Stimulated activated naive CD8-positive, alpha-beta T cell treated with anti-CD3 and anti-CD28 coated beads, Interleukin-15, Interleukin-2, amounts not matched to agents 100 ng/mL and 50 ng/mL, for 24 hours (primary cell): ENCODE measurements at regions not wholly inside any gene's neighbourhood (a gene's known extent, or its start where the extent isn't known, plus 50 kb on each side); places are given as distances from the start of the nearest gene placed in this dataset.

Experiments
- H3K27ac Mint-ChIP-seq: one replicate; pipeline ENCODE4 v1.8.0; 2021; ENCODE audit warnings: mild to moderate bottlenecking, mixed read lengths
- H3K27me3 Mint-ChIP-seq: one replicate; pipeline ENCODE4 v1.8.0; 2021; ENCODE audit warnings: mixed read lengths
- H3K36me3 Mint-ChIP-seq: one replicate; pipeline ENCODE4 v1.8.0; 2021; ENCODE audit warnings: low read depth, mixed read lengths
- H3K4me1 Mint-ChIP-seq: one replicate; pipeline ENCODE4 v1.8.0; 2021; ENCODE audit warnings: low read depth, mixed read lengths
- H3K4me3 Mint-ChIP-seq: one replicate; pipeline ENCODE4 v1.8.0; 2021; ENCODE audit warnings: mild to moderate bottlenecking, mixed read lengths
- H3K9me3 Mint-ChIP-seq: one replicate; pipeline ENCODE4 v1.8.0; 2021; ENCODE audit warnings: mixed read lengths

- no peak overlapping the region for H3K27ac Mint-ChIP-seq
- no peaks in the 10 kb centered on the region for H3K4me1 Mint-ChIP-seq
- H3K4me3 Mint-ChIP-seq: no peak overlapping the region
- H3K36me3 Mint-ChIP-seq: no peaks in the 10 kb centered on the region
- no peaks in the 10 kb centered on the region for H3K27me3 Mint-ChIP-seq
- peaks cover 6% of the 10 kb centered on the region for H3K9me3 Mint-ChIP-seq
These were observed 363.3 kb downstream of the PCDH7 start for GRCh38 chr4:31083456-31083855.

DNA sequence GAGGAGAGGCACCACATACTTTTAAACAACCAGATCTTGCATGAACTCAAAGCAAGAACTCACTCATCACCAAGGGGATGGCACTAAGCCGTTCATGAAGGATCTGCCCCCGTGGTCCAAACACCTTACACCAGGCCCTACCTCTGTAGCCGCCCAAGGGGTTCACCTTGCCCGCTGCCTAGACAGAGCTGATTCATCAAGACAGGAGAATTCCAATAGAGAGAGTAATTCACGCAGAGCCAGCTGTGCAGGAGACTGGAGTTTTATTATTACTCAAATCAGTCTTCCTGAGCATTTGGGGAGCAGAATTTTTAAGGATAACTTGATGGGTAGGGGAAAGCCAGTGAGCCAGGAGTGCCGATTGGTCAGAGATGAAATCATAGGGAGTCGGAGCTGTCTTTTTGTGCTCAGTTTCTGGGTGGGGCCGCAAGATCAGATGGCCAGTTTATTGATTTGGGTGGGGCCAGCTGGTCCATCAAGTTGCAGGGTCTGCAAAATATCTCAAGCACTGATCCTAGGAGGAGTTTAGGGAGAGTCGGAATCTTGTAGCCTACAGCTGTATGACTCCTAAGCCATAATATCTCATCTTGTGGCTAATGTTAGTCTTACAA is 364.7 kb downstream of the PCDH7 start:
- no peaks in the 10 kb centered on the region for H3K4me1 Mint-ChIP-seq
- H3K36me3 Mint-ChIP-seq: no peaks in the 10 kb centered on the region
- H3K27ac Mint-ChIP-seq: no peak overlapping the region
- H3K4me3 Mint-ChIP-seq: no peak overlapping the region
- H3K27me3 Mint-ChIP-seq: no peaks in the 10 kb centered on the region
- H3K9me3 Mint-ChIP-seq: no peaks in the 10 kb centered on the region

GRCh38 chr4:31085689-31086088 is 365.5 kb downstream of the PCDH7 start:
- Mint-ChIP-seq H3K27ac (no peak overlapping the region), H3K4me3 (no peak overlapping the region), H3K9me3 (no peaks in the 10 kb centered on the region), H3K36me3 (no peaks in the 10 kb centered on the region), H3K27me3 (no peaks in the 10 kb centered on the region), H3K4me1 (no peaks in the 10 kb centered on the region)

- H3K9me3 Mint-ChIP-seq: no peaks in the 10 kb centered on the region
- H3K4me3 Mint-ChIP-seq: no peak overlapping the region
- H3K36me3 Mint-ChIP-seq: no peaks in the 10 kb centered on the region
- H3K27me3 Mint-ChIP-seq: no peaks in the 10 kb centered on the region
- no peaks in the 10 kb centered on the region for H3K4me1 Mint-ChIP-seq
- H3K27ac Mint-ChIP-seq: no peak overlapping the region
These were observed 366.7 kb downstream of the PCDH7 start for GRCh38 chr4:31086756-31087330.

GRCh38 chr4:31088600-31089230 is 368.5 kb downstream of the PCDH7 start:
- no peaks in the 10 kb centered on the region for H3K4me1 Mint-ChIP-seq
- no peak overlapping the region for H3K27ac Mint-ChIP-seq
- H3K9me3 Mint-ChIP-seq: no peaks in the 10 kb centered on the region
- no peak overlapping the region for H3K4me3 Mint-ChIP-seq
- H3K27me3 Mint-ChIP-seq: no peaks in the 10 kb centered on the region
- H3K36me3 Mint-ChIP-seq: no peaks in the 10 kb centered on the region

DNA sequence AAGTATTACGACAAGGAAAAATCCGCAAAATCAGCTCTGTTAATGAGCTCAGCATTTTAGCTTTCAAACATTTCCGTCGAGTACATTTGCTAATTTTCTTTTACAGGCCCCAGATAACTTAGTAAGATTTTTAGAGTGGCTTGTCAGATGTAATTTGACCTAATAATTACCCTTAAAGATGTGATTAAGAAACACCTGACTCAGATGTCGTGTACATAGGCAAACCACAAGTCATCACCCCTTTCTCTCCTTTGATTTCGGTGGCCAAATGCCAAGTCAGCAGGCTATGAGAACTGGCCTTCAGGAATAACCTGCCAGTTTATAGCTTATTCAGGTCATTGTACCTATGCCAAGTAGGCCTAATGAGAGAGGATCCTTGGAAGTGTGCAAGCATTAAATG is 369.6 kb downstream of the PCDH7 start:
- H3K4me1 Mint-ChIP-seq: no peaks in the 10 kb centered on the region
- H3K9me3 Mint-ChIP-seq: peaks cover 4% of the 10 kb centered on the region
- no peak overlapping the region for H3K4me3 Mint-ChIP-seq
- H3K36me3 Mint-ChIP-seq: no peaks in the 10 kb centered on the region
- no peak overlapping the region for H3K27ac Mint-ChIP-seq
- H3K27me3 Mint-ChIP-seq: no peaks in the 10 kb centered on the region

GRCh38 chr4:31094474-31094873 is 374.3 kb downstream of the PCDH7 start:
- H3K9me3 Mint-ChIP-seq: peaks cover 4% of the 10 kb centered on the region

GRCh38 chr4:31097999-31098398 is 377.8 kb downstream of the PCDH7 start:
- no peaks in the 10 kb centered on the region for H3K27me3 Mint-ChIP-seq
- H3K4me3 Mint-ChIP-seq: no peak overlapping the region

More at GRCh38 chr4:31094474-31094873, 374.3 kb downstream of the PCDH7 start:
- H3K4me3 Mint-ChIP-seq: no peak overlapping the region
- no peaks in the 10 kb centered on the region for H3K4me1 Mint-ChIP-seq
- H3K27ac Mint-ChIP-seq: no peak overlapping the region
- H3K36me3 Mint-ChIP-seq: no peaks in the 10 kb centered on the region
- H3K27me3 Mint-ChIP-seq: no peaks in the 10 kb centered on the region

DNA sequence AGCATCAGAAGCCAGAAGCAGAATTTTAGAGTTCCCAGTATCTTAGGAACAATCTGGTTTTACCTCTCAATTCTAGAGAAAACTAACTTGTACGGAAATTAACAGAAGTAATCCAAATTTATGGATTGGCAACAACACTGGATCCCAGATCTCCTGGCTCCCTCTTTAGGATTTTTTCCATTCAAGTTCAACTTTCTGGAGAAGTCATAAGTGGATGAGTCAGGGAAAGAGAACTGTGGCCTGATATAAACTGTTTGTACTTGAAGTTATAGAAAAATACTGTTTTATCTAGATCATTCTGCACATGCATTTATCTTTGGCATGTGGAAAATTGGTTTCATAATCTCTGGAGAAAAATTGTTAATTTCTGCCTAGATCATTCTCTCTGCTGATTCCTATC is 380.4 kb downstream of the PCDH7 start:
- Mint-ChIP-seq H3K9me3 (peaks cover 7% of the 10 kb centered on the region), H3K27ac (no peak overlapping the region), H3K36me3 (no peaks in the 10 kb centered on the region), H3K4me3 (no peak overlapping the region), H3K27me3 (no peaks in the 10 kb centered on the region), H3K4me1 (no peaks in the 10 kb centered on the region)

More at GRCh38 chr4:31097999-31098398, 377.8 kb downstream of the PCDH7 start:
- peaks cover 4% of the 10 kb centered on the region for H3K9me3 Mint-ChIP-seq
- no peaks in the 10 kb centered on the region for H3K36me3 Mint-ChIP-seq
- H3K4me1 Mint-ChIP-seq: no peaks in the 10 kb centered on the region
- no peak overlapping the region for H3K27ac Mint-ChIP-seq

- Mint-ChIP-seq H3K27me3 (no peaks in the 10 kb centered on the region), H3K36me3 (no peaks in the 10 kb centered on the region)
These were observed 383.9 kb downstream of the PCDH7 start for GRCh38 chr4:31104043-31104442.

GRCh38 chr4:31104577-31104976 is 384.4 kb downstream of the PCDH7 start:
- H3K36me3 Mint-ChIP-seq: no peaks in the 10 kb centered on the region
- H3K27ac Mint-ChIP-seq: no peak overlapping the region
- no peaks in the 10 kb centered on the region for H3K27me3 Mint-ChIP-seq
- peaks cover 7% of the 10 kb centered on the region for H3K9me3 Mint-ChIP-seq
- H3K4me1 Mint-ChIP-seq: no peaks in the 10 kb centered on the region
- no peak overlapping the region for H3K4me3 Mint-ChIP-seq

More at GRCh38 chr4:31104043-31104442, 383.9 kb downstream of the PCDH7 start:
- Mint-ChIP-seq H3K4me1 (no peaks in the 10 kb centered on the region), H3K4me3 (no peak overlapping the region), H3K9me3 (peaks cover 7% of the 10 kb centered on the region), H3K27ac (no peak overlapping the region)

DNA sequence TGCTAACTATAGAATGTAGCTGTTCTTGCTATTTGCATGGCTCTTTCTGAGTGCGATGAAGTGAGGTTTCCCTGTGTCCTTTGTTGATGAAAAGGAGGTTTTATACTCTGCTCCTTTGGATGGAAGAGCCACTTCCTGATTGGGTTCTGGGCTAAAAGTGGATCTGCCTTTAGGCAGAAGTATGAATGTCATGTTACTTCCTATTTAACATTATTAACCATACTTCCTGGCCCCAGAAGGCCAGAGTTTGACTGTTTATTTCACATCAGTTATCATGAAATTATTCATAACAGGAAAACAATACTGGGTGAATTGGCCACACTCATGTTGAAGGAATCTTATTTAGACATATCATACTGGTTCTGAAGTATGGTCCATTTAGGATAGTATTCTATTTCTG is 386.2 kb downstream of the PCDH7 start:
- no peaks in the 10 kb centered on the region for H3K4me1 Mint-ChIP-seq
- no peak overlapping the region for H3K4me3 Mint-ChIP-seq
- H3K27me3 Mint-ChIP-seq: no peaks in the 10 kb centered on the region
- H3K9me3 Mint-ChIP-seq: peaks cover 7% of the 10 kb centered on the region
- no peaks in the 10 kb centered on the region for H3K36me3 Mint-ChIP-seq
- H3K27ac Mint-ChIP-seq: no peak overlapping the region

DNA sequence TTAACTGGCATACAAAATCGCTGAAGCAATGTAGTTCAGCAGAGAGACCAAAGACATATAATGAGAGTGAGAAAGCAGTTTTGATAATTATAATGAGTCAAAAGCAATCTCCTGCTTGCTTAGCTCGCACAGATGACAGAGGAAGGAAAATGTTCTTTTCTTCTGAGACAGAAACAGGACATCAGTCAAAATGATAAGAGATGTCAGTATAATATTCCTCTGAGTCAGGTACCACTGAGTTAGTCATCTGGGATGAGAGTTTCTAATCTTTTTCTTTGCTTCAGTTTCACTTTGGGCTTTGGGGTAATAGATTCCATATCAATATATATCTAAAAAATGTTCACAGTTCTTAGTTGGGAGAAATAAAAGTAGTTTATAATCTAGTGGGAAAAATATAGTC is 387.2 kb downstream of the PCDH7 start:
- no peaks in the 10 kb centered on the region for H3K36me3 Mint-ChIP-seq
- no peak overlapping the region for H3K4me3 Mint-ChIP-seq
- peaks cover 7% of the 10 kb centered on the region for H3K9me3 Mint-ChIP-seq
- H3K4me1 Mint-ChIP-seq: no peaks in the 10 kb centered on the region
- H3K27me3 Mint-ChIP-seq: no peaks in the 10 kb centered on the region
- H3K27ac Mint-ChIP-seq: no peak overlapping the region

- Mint-ChIP-seq H3K36me3 (no peaks in the 10 kb centered on the region), H3K27me3 (no peaks in the 10 kb centered on the region), H3K4me1 (no peaks in the 10 kb centered on the region), H3K27ac (no peak overlapping the region), H3K4me3 (no peak overlapping the region), H3K9me3 (peaks cover 3% of the 10 kb centered on the region)
These were observed 388.6 kb downstream of the PCDH7 start for GRCh38 chr4:31108762-31109161.

GRCh38 chr4:31111790-31112189 is 391.6 kb downstream of the PCDH7 start:
- Mint-ChIP-seq H3K9me3 (no peaks in the 10 kb centered on the region), H3K4me3 (no peak overlapping the region), H3K36me3 (no peaks in the 10 kb centered on the region), H3K4me1 (no peaks in the 10 kb centered on the region), H3K27me3 (no peaks in the 10 kb centered on the region), H3K27ac (no peak overlapping the region)

- no peak overlapping the region for H3K27ac Mint-ChIP-seq
- no peaks in the 10 kb centered on the region for H3K4me1 Mint-ChIP-seq
- no peaks in the 10 kb centered on the region for H3K9me3 Mint-ChIP-seq
- H3K36me3 Mint-ChIP-seq: no peaks in the 10 kb centered on the region
- H3K27me3 Mint-ChIP-seq: no peaks in the 10 kb centered on the region
- H3K4me3 Mint-ChIP-seq: no peak overlapping the region
These were observed 394.6 kb downstream of the PCDH7 start for GRCh38 chr4:31114816-31115215.
